SH-SY5Y (cell line): ENCODE measurements at regions not wholly inside any gene's neighbourhood (a gene's known extent, or its start where the extent isn't known, plus 50 kb on each side); places are given as distances from the start of the nearest gene placed in this dataset.

Experiments used
- GATA2 ChIP-seq: IDR thresholded peaks from 2 replicates; pipeline ENCODE4 v1.6.1; 2011; ENCODE audit warnings: mild to moderate bottlenecking, low read depth, low read length
- GATA3 ChIP-seq: IDR thresholded peaks from 2 replicates; pipeline ENCODE4 v1.6.1; 2011; ENCODE audit warnings: low read depth, mild to moderate bottlenecking, low read length, moderate library complexity

DNA sequence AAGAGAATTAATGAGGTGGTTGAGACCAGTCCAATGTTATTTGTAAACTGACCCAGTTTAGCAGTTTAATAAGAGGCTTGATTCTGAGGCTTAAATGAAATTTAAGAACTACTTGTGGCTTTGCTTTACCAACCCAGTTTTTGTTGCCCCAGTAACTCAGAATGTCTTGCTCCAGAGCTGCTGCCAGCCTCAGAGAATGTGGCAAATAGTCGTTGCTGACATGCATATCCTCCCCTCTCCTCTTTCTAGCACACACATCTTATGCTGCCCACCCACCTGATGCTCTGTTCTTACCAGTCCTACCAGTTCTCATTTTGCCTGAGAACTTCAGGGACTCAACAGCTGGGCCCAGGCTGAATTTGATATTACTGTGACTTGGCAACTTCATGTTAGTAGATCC, 92.4 kb upstream of the TSC22D2 start:
- TF ChIP-seq GATA2 (no peak), GATA3 (no peak)
